Fibroblast of mammary gland (primary cell): ENCODE measurements at regions not wholly inside any gene's neighbourhood (a gene's known extent, or its start where the extent isn't known, plus 50 kb on each side); places are given as distances from the start of the nearest gene placed in this dataset.

Source experiments
- DNase-seq: peaks from one replicate; pipeline ENCODE4 v3.0.0-alpha.2; 2010; ENCODE audit warnings: low read depth
- H3K4me3 ChIP-seq: 2 replicates; pipeline ENCODE4 v1.5.1; 2011; ENCODE audit warnings: low read depth, mild to moderate bottlenecking, low read length, moderate library complexity; ENCODE audit not compliant: control insufficient read depth
- TF ChIP-seq, protein P1 (sequence below): conservative IDR thresholded peaks from 2 replicates; pipeline ENCODE4 v1.5.1; 2011; ENCODE audit warnings: low read depth, low read length, inconsistent platforms; ENCODE audit not compliant: control insufficient read depth, insufficient read depth

DNA sequence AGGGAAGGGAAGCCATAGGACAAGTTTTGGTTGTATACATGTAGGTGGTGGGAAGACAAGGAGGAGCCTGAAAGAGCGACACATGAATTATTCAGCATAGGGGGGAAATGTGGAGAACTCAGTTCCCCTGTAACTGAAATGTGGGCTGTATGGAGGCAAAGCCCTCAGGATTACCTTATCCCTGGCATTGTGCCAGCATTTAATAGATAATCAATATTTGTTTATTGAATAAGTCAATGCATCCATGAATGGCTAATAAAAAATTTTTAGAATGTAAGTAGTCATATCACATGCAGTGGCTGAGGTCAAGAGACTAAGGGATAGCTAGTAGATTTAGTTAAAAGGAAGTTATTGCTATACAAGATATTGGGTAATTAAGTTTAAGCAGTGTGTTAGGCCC lies 232.4 kb downstream of the SNAPC1 start:
- TF ChIP-seq, protein P1, sequence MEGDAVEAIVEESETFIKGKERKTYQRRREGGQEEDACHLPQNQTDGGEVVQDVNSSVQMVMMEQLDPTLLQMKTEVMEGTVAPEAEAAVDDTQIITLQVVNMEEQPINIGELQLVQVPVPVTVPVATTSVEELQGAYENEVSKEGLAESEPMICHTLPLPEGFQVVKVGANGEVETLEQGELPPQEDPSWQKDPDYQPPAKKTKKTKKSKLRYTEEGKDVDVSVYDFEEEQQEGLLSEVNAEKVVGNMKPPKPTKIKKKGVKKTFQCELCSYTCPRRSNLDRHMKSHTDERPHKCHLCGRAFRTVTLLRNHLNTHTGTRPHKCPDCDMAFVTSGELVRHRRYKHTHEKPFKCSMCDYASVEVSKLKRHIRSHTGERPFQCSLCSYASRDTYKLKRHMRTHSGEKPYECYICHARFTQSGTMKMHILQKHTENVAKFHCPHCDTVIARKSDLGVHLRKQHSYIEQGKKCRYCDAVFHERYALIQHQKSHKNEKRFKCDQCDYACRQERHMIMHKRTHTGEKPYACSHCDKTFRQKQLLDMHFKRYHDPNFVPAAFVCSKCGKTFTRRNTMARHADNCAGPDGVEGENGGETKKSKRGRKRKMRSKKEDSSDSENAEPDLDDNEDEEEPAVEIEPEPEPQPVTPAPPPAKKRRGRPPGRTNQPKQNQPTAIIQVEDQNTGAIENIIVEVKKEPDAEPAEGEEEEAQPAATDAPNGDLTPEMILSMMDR: no peak

DNA sequence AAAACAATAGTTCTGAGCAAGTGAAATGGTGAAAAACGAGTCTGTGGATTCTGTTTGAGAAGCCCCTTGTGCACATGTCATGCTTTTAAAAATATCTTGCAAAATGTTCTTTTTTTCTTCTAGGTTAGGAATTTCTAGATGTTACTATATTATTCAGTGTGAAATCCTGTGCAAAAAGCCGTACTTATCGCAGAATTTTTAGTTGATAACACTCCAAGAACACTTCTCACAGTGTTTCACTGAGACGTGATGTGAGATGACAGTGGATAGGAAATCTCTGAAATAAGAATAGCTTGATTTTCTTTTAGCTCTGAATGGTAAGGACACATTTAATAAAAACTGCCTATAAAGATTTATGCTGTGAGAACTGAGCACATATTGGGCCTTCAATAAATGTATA lies 234.5 kb downstream of the SNAPC1 start:
- DNase-seq: no peak
- TF ChIP-seq, protein P1: no peak
- no peak overlapping the region for H3K4me3 ChIP-seq

More for the DNA sequence above, 232.4 kb downstream of the SNAPC1 start:
- H3K4me3 ChIP-seq: no peak overlapping the region
- no peak for DNase-seq

DNA sequence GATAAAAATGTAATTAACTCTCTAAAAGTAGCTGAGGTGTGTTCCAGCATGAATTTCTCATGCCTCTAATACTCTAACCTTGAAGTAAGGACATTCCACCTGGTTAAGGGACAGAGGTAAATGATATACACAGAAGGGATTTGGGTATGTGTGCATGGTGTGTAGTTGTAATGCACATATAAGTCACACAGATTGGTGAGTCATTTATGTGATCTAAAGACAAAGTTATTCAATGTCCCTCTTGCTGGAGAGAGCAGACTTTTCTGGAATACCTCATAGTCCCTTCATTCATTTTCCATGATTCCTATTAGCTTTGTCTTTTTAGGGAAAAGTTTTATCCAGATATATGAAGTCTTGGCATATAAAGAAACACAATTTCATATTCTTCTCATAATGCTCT lies 234.9 kb downstream of the SNAPC1 start:
- TF ChIP-seq, protein P1: no peak
- no peak overlapping the region for H3K4me3 ChIP-seq
- DNase-seq: no peak

DNA sequence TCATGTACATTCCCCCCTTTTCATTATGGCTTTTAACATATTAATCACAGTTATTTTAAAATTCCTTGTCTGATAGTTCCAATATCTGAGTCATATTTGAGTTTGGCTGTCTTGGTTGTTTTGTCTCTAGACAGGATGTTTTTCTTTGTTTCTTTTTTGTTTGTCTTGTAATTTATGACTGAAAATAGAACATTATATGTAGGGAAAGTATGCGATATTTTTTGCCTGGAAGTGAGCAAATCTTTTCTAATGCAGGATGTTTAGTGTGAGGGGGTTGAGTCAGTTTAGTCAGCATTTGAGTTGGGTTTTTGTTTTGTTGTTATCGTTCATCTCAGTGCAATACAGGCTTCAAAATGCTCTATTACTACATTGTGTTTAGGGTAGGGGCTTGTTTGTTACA lies 239.7 kb downstream of the SNAPC1 start:
- DNase-seq: no peak
- TF ChIP-seq, protein P1: no peak
- no peak overlapping the region for H3K4me3 ChIP-seq

DNA sequence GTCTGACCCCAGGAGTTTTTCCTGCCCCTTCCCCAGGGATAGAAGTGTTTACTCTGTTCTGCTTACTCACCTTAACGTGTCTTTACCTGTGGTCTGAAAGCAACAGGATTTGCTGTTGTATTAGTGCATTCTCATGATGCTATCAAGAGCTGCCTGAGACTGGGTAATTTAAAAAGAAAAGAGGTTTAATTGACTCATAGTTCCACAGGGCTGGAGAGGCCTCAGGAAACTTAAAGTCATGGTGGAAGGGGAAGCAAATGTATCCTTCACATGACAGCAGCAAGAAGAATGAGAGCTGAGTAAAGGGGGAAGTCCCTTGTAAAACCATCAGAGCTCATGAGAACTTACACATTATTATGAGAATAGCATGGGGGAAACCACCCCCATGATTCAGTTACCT lies 240.4 kb downstream of the SNAPC1 start:
- TF ChIP-seq, protein P1: no peak
- DNase-seq: peak; percentile 6
- H3K4me3 ChIP-seq: no peak overlapping the region

DNA sequence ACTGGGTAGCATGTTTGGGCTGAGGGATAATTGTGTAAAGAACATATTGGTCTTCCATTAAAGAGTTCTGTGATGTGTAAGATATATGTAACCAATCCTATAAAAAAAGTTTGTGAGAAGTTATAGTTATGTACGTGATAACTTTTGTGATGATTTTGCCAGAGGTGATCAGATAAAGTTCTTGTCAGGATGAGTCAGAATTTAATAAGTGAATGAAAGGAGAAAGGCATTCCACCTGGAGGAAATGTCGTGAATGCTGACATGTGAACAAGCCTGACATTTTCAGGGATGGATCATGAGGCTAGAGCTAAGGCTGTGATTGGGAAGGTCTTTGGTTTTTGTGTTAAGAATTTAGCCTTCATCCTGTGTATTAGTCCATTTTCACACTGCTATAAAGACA lies 241.5 kb downstream of the SNAPC1 start:
- TF ChIP-seq, protein P1: no peak
- H3K4me3 ChIP-seq: no peak overlapping the region
- no peak for DNase-seq

DNA sequence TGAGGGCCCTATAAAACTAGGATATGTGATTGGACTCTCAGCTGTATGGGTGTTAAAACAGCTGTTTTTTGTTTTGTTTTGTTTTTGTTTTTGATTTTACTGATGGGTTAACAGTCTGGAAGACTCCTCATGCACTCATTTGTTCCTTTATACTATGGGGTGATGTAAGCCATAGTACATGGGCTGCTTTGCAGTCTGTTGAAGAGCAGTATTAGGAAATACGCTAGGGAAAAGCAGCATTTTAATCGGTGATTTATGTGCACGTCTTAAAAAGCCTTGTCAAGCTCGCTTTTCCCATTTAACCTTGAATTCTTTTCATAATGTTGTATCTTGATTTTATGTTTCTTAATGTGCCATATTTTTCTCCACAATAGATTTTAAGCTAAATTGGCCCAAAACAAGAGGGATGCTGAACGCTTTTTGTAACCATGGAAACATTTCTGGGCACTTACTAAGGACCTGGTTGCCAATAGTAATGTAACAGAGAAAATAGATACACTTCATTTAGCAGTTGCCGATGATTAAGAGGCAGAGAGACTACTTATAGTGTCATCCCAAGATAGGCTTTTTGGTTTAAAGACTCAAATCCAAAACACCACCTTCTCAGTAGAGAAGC lies 244.0 kb downstream of the SNAPC1 start:
- TF ChIP-seq, protein P1: no peak
- H3K4me3 ChIP-seq: no peak overlapping the region
- DNase-seq: peak; percentile 21
